NT2/D1 (cell line): ENCODE measurements at regions not wholly inside any gene's neighbourhood (a gene's known extent, or its start where the extent isn't known, plus 50 kb on each side); places are given as distances from the start of the nearest gene placed in this dataset.

ENCODE experiments used
- DNase-seq: peaks from one replicate; pipeline ENCODE4 v3.0.0-alpha.2; 2011; ENCODE audit warnings: low read depth, low spot score
- H3K27me3 ChIP-seq: 2 replicates; pipeline ENCODE4 v1.6.0; 2011; ENCODE audit warnings: mild to moderate bottlenecking; ENCODE audit not compliant: insufficient read length, insufficient read depth
- H3K36me3 ChIP-seq: 2 replicates; pipeline ENCODE4 v1.6.1; 2011; ENCODE audit warnings: mild to moderate bottlenecking, low read length, mixed read lengths; ENCODE audit not compliant: insufficient read depth, insufficient read length
- H3K4me1 ChIP-seq: 2 replicates; pipeline ENCODE4 v1.5.1; 2011; ENCODE audit not compliant: insufficient read depth, insufficient read length
- H3K4me3 ChIP-seq: 2 replicates; pipeline ENCODE4 v1.5.1; 2011; ENCODE audit warnings: low read depth; ENCODE audit not compliant: insufficient read length
- H3K9ac ChIP-seq: 2 replicates; pipeline ENCODE4 v1.6.0; 2011; ENCODE audit warnings: low read depth; ENCODE audit not compliant: insufficient read length
- H3K9me3 ChIP-seq: 2 replicates; pipeline ENCODE4 v1.5.1; 2011; ENCODE audit warnings: mild to moderate bottlenecking, low read length; ENCODE audit not compliant: insufficient read depth
- SUZ12 ChIP-seq: IDR thresholded peaks from 2 replicates; pipeline ENCODE4 v1.6.1; 2011; ENCODE audit not compliant: insufficient read length, insufficient read depth; ENCODE audit errors: extremely low read depth
- YY1 ChIP-seq: IDR thresholded peaks from 2 replicates; pipeline ENCODE4 v1.6.1; 2011; ENCODE audit not compliant: insufficient read length, insufficient read depth
- ZNF274 ChIP-seq: IDR thresholded peaks from 2 replicates; pipeline ENCODE4 v1.6.1; 2011; ENCODE audit warnings: mild to moderate bottlenecking, low read depth, low read length

DNA sequence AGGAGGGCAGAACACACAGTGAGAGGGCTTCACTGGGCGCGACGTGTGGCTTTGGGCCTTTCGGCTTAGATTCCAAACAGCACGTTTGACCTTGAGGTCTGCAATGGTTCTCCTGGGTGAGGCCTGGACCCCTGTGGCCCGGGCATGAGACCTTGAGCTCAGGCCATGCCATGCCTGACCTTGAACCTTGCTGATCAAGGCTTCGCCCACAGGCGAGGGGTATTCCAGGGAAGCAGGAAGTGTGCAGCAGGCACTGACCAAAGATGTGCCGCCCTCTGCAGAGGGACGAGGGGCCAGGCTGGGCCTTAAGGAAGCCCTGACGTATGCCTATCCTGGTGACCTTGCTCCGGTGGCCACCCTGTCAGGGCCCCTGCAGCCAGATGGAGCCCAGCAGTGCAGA lies 178.3 kb upstream of the HDAC4 start:
- DNase-seq: no peak
- H3K4me1 ChIP-seq: peaks cover 5% of the 10 kb centered on the region
- H3K9ac ChIP-seq: no peak overlapping the region
- no peaks in the 10 kb centered on the region; the same call in 1 of the 2 replicates for H3K9me3 ChIP-seq
- TF ChIP-seq SUZ12 (no peak), ZNF274 (no peak), YY1 (no peak)
- no peaks in the 10 kb centered on the region for H3K27me3 ChIP-seq
- no peak overlapping the region for H3K4me3 ChIP-seq
- no peaks in the 10 kb centered on the region for H3K36me3 ChIP-seq

DNA sequence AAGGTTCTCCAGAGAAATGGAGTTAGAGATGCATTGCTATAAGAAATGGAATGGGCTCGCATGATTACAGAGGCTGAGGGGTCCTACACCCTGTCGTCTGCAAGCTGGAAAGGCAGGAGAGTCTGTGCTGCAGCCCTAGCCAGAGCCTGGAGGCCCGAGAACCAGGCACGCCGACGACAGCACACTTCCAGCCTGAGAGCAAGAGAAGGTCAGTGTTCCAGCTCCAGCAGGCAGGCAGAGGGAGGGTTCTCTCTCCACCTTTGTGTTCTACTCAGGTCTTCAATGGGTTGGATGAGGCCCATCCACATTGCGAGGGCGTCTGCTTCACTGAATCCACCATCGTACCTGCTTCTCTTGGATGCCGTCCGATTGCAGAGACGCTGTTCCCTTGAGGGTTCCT lies 177.6 kb upstream of the HDAC4 start:
- no peaks in the 10 kb centered on the region for H3K36me3 ChIP-seq
- H3K9me3 ChIP-seq: no peaks in the 10 kb centered on the region; the same call in 1 of the 2 replicates
- no peak for DNase-seq
- TF ChIP-seq SUZ12: no peak
- no peak overlapping the region for H3K9ac ChIP-seq
- no peak overlapping the region for H3K4me3 ChIP-seq
- H3K27me3 ChIP-seq: no peaks in the 10 kb centered on the region
- peaks cover 5% of the 10 kb centered on the region for H3K4me1 ChIP-seq

DNA sequence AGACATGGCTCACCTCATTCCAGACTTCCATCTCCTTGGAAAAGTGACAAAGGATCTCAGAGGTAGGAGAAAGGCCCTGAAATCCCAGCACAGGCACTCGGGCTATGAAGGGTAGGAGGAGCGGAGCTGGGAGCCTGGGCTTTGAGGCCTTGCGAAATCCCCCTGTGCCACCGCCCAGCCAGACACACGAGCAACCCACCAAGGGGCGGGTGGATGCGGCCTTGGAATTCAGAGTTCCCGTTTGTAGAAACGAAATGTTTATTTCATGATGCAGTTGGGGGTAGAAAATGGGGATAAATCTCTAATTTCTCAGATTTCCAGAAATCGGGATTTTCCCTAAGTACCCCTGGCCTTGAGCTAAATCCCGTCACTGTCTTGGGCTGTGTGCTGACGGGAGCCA lies 177.1 kb upstream of the HDAC4 start:
- H3K4me3 ChIP-seq: no peak overlapping the region
- H3K9ac ChIP-seq: no peak overlapping the region
- no peaks in the 10 kb centered on the region; the same call in 1 of the 2 replicates for H3K9me3 ChIP-seq
- H3K4me1 ChIP-seq: peaks cover 3% of the 10 kb centered on the region
- TF ChIP-seq ZNF274 (no peak), SUZ12 (no peak), YY1 (no peak)
- no peak for DNase-seq
- no peaks in the 10 kb centered on the region for H3K36me3 ChIP-seq
- H3K27me3 ChIP-seq: no peaks in the 10 kb centered on the region

DNA sequence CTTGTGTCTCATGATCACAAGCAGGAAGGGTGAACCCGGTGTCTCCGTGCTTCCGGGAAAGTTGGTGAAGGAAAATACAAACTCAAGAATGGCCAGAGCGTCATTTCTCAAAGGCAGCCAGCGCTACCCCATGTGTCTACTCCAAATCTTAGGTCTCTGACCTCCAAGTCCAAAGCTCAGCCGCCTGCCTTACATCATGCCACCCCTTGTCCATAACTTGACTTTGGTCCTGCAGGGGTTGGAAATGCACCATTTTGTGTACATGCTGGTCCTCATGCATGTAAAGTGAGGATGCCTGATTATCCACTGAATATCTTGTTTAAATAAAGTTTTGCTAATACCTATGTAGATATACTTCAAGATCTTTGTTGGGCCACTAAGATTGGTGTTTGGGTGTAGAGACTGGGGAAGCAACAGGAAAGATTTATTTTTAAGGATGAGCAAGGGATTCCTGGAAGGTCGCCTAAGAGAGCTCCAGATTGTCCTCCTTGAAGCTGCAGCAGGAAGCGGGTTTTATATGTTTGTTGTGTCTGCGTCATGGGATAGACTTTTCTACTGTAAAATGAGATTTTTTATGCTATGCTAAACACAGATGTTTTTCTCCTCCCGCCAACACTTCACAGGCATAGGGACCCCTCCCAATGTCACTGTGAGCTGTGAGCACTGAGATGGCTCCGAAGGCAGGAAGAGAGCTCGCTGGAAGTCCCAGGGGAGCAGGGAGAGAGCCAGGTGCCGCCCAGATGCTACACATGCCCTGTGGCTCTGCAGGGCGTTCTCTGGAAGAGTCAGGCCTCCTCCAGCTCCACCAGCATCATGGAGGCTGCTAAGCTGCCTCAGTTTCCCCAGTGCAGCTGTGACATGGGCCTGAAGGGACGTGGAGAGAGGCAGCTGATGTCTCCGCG lies 176.2 kb upstream of the HDAC4 start:
- Histone ChIP-seq H3K9ac (no peak overlapping the region), H3K4me3 (no peak overlapping the region), H3K27me3 (no peaks in the 10 kb centered on the region), H3K9me3 (no peaks in the 10 kb centered on the region; the same call in 1 of the 2 replicates), H3K36me3 (no peaks in the 10 kb centered on the region), H3K4me1 (peaks cover 3% of the 10 kb centered on the region)
- TF ChIP-seq SUZ12 (no peak), YY1 (no peak), ZNF274 (no peak)
- no peak for DNase-seq

DNA sequence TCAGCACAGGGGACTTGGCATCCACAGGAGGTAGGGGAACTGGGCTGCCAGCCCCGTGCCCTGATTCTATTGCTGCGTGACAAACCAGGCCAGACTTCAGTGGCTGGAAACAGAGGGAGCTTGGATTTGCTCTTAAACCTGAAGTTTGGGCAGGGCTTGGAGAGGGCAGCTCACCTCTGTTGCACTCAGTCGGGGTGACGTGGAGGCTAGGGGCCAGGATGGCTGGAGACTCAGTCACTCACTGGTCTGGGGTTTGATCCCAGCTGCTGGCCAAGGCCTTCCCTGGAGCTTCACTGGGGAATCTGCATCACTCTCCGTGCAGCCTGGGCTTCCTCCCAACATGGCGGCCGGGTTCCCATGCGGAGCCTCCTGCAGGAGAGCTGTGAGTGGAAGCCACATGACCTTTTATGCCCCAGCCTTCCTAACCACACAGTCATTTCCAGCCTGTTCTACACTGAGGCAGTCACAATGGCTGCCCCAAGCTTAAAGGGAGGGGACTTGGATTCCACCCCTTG lies 175.2 kb upstream of the HDAC4 start:
- H3K9me3 ChIP-seq: no peaks in the 10 kb centered on the region; the same call in 1 of the 2 replicates
- no peak overlapping the region for H3K9ac ChIP-seq
- TF ChIP-seq ZNF274: no peak
- no peak for TF ChIP-seq SUZ12
- no peak for TF ChIP-seq YY1
- H3K4me1 ChIP-seq: peaks cover 6% of the 10 kb centered on the region
- H3K27me3 ChIP-seq: no peaks in the 10 kb centered on the region
- no peak overlapping the region for H3K4me3 ChIP-seq
- no peak for DNase-seq
- H3K36me3 ChIP-seq: no peaks in the 10 kb centered on the region

DNA sequence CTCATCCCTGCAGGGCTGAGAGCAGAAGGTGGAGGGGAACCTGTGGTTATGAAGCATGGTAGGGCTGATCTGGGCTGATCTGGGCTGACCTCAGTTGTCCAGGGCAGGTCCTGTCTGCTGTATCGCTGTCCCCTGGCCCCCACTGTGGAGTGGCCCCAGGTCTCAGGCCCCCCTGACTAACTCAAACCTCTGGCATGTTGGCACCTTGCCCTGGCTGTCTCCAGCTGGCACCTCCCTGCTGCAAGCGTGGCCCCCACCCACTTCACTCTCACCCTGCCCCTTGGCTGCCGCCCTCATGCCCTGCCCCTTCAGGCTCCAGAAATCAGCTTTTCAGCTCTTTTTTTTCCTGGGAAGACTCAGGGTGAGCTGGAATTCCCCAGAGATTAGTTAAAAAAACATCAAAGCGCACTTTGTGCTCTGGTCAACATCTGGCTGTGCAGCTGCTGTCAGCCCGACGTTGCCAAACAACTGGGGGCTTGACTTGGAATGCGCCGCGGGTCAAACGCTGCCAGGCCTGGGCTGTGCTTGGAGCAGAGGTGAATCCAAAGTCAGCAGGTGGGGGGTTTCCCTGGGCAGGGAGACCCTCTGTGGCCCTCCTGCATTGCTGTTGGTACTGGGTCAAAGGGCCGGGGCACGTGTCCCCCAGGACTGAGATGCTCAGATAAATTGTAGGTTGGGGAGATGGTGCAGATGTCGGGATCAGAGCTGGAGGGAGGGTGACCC lies 173.8 kb upstream of the HDAC4 start:
- Histone ChIP-seq H3K4me3 (no peak overlapping the region), H3K9ac (no peak overlapping the region), H3K36me3 (no peaks in the 10 kb centered on the region), H3K27me3 (no peaks in the 10 kb centered on the region), H3K9me3 (no peaks in the 10 kb centered on the region; the same call in 1 of the 2 replicates), H3K4me1 (peaks cover 11% of the 10 kb centered on the region)
- TF ChIP-seq ZNF274 (no peak), YY1 (no peak), SUZ12 (no peak)
- no peak for DNase-seq

DNA sequence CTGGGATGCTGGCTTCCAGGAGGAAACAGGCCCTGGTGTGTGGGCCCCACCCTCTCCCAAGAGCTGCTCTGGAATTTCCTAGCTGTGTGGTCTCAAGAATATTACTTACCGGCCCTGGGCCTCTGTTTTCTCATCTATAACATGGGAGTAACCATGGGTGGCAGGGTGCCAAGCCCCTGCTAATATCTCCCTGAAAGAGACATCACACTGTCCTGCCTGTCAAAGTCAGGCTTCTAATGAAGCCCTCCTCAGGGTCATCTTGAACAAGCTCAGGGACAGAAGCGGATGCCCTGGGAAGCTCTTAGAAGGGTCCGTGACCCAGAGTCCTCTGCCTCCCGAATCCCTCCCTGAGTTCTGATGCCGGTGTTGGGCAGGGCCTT lies 173.2 kb upstream of the HDAC4 start:
- Histone ChIP-seq H3K27me3 (no peaks in the 10 kb centered on the region), H3K9ac (no peak overlapping the region), H3K4me1 (peaks cover 11% of the 10 kb centered on the region), H3K36me3 (no peaks in the 10 kb centered on the region), H3K9me3 (no peaks in the 10 kb centered on the region; the same call in 1 of the 2 replicates), H3K4me3 (no peak overlapping the region)
- TF ChIP-seq SUZ12 (no peak), ZNF274 (no peak), YY1 (no peak)
- no peak for DNase-seq
